H9 (cell line): ENCODE measurements at regions not wholly inside any gene's neighbourhood (a gene's known extent, or its start where the extent isn't known, plus 50 kb on each side); places are given as distances from the start of the nearest gene placed in this dataset.

Experiments used
- DNase-seq: peaks from one replicate; pipeline ENCODE4 v3.0.0-alpha.2; 2017
- H2AFZ ChIP-seq: one replicate; pipeline ENCODE4 v1.6.1; 2013; ENCODE audit warnings: mild to moderate bottlenecking, low read length, control low read depth, moderate library complexity
- H2AK5ac ChIP-seq: 2 replicates; pipeline ENCODE4 v1.6.1; 2013; ENCODE audit warnings: low read length, control low read depth, mixed read lengths; ENCODE audit not compliant: insufficient read length
- H2BK120ac ChIP-seq: one replicate; pipeline ENCODE4 v1.6.1; 2013; ENCODE audit warnings: low read depth, mild to moderate bottlenecking, low read length, control low read depth, inconsistent platforms; ENCODE audit not compliant: poor library complexity, severe bottlenecking
- H2BK12ac ChIP-seq: 2 replicates; pipeline ENCODE4 v1.6.1; 2013; ENCODE audit warnings: low read length, control low read depth, mixed read lengths, low read depth; ENCODE audit not compliant: insufficient read length
- H2BK15ac ChIP-seq: 2 replicates; pipeline ENCODE4 v1.6.1; 2013; ENCODE audit warnings: low read depth, low read length, control low read depth
- H2BK20ac ChIP-seq: one replicate; pipeline ENCODE4 v1.6.1; 2013; ENCODE audit warnings: low read depth, mild to moderate bottlenecking, low read length, control low read depth, inconsistent platforms; ENCODE audit not compliant: poor library complexity, severe bottlenecking
- H2BK5ac ChIP-seq: 2 replicates; pipeline ENCODE4 v1.6.1; 2013; ENCODE audit warnings: low read length, control low read depth, mixed read lengths; ENCODE audit not compliant: insufficient read length
- H3K14ac ChIP-seq: 2 replicates; pipeline ENCODE4 v1.6.1; 2013; ENCODE audit warnings: low read length, control low read depth; ENCODE audit not compliant: insufficient read depth
- H3K18ac ChIP-seq: 2 replicates; pipeline ENCODE4 v1.6.1; 2013; ENCODE audit warnings: low read depth, mild to moderate bottlenecking, mixed read lengths, low read length, control low read depth; ENCODE audit not compliant: insufficient read length
- H3K23ac ChIP-seq: 2 replicates; pipeline ENCODE4 v1.6.1; 2013; ENCODE audit warnings: low read length, control low read depth, mixed read lengths, low read depth; ENCODE audit not compliant: insufficient read length
- H3K23me2 ChIP-seq: 2 replicates; pipeline ENCODE4 v1.6.1; 2013; ENCODE audit warnings: low read depth, mild to moderate bottlenecking, mixed read lengths, low read length, control low read depth; ENCODE audit not compliant: insufficient read length, poor library complexity, severe bottlenecking
- H3K27ac ChIP-seq: 2 replicates; pipeline ENCODE4 v1.5.1; 2013; ENCODE audit warnings: low read length, control low read depth, mixed read lengths, low read depth; ENCODE audit not compliant: insufficient read length
- H3K27me3 ChIP-seq: 2 replicates; pipeline ENCODE4 v1.6.1; 2013; ENCODE audit warnings: low read length, control low read depth, inconsistent platforms; ENCODE audit not compliant: insufficient read depth
- H3K4ac ChIP-seq: 2 replicates; pipeline ENCODE4 v1.6.1; 2013; ENCODE audit warnings: low read depth, mild to moderate bottlenecking, control low read depth, inconsistent platforms, low read length, moderate library complexity
- H3K4me1 ChIP-seq: 2 replicates; pipeline ENCODE4 v1.6.1; 2013; ENCODE audit warnings: low read length, control low read depth, inconsistent platforms; ENCODE audit not compliant: insufficient read depth
- H3K4me2 ChIP-seq: 2 replicates; pipeline ENCODE4 v1.6.1; 2013; ENCODE audit warnings: low read length, control low read depth, mixed read lengths; ENCODE audit not compliant: insufficient read length, insufficient read depth
- H3K56ac ChIP-seq: 2 replicates; pipeline ENCODE4 v1.6.1; 2013; ENCODE audit warnings: low read depth, mild to moderate bottlenecking, mixed read lengths, low read length, control low read depth; ENCODE audit not compliant: insufficient read length
- H3K79me1 ChIP-seq: 2 replicates; pipeline ENCODE4 v1.6.1; 2013; ENCODE audit warnings: low read depth, mild to moderate bottlenecking, moderate library complexity, low read length, control low read depth, inconsistent platforms; ENCODE audit not compliant: insufficient read depth, poor library complexity, severe bottlenecking
- H3K79me2 ChIP-seq: 2 replicates; pipeline ENCODE4 v1.6.1; 2013; ENCODE audit warnings: low read length, control low read depth, inconsistent platforms; ENCODE audit not compliant: insufficient read depth
- H3K9ac ChIP-seq: 2 replicates; pipeline ENCODE4 v1.6.1; 2013; ENCODE audit warnings: low read length, control low read depth, mixed read lengths; ENCODE audit not compliant: insufficient read length; ENCODE audit errors: extremely low read depth
- H3K9me3 ChIP-seq: one replicate; pipeline ENCODE4 v1.6.1; 2013; ENCODE audit warnings: low read depth, low read length, inconsistent platforms; ENCODE audit not compliant: control insufficient read depth
- H3T11ph ChIP-seq: one replicate; pipeline ENCODE4 v1.6.1; 2013; ENCODE audit warnings: mild to moderate bottlenecking, low read length, control low read depth, inconsistent platforms
- H4K20me1 ChIP-seq: one replicate; pipeline ENCODE4 v1.6.1; 2013; ENCODE audit not compliant: control insufficient read depth, insufficient read length, insufficient read depth
- H4K5ac ChIP-seq: 2 replicates; pipeline ENCODE4 v1.6.1; 2013; ENCODE audit warnings: low read depth, mild to moderate bottlenecking, mixed read lengths, low read length, control low read depth; ENCODE audit not compliant: insufficient read length
- H4K8ac ChIP-seq: replicated peaks from 2 replicates; pipeline ENCODE4 v1.6.1; 2013; ENCODE audit warnings: low read length, control low read depth, mixed read lengths, low read depth; ENCODE audit not compliant: insufficient read length
- H4K91ac ChIP-seq: 2 replicates; pipeline ENCODE4 v1.6.1; 2013; ENCODE audit warnings: low read depth, mild to moderate bottlenecking, moderate library complexity, mixed read lengths, low read length, control low read depth; ENCODE audit not compliant: insufficient read length
- H3K27ac Mint-ChIP-seq, 3 experiments: 2 replicates in 2 of 3; 3 replicates in 1 of 3; pipeline ENCODE4 v1.8.0; 2020 to 2021; ENCODE audit warnings: mixed read lengths in 3 of 3, mild to moderate bottlenecking in 1 of 3, moderate library complexity in 1 of 3
- H3K27me3 Mint-ChIP-seq: 2 replicates; pipeline ENCODE4 v1.8.0; 2021; ENCODE audit warnings: low read depth, mild to moderate bottlenecking, moderate library complexity, mixed read lengths
- H3K36me3 Mint-ChIP-seq, 3 experiments: 2 replicates in 2 of 3; 3 replicates in 1 of 3; pipeline ENCODE4 v1.8.0; 2020 to 2021; ENCODE audit warnings: low read depth in 3 of 3, mixed read lengths in 3 of 3; ENCODE audit not compliant: insufficient read depth in 1 of 3
- H3K4me1 Mint-ChIP-seq, 2 experiments: 2 replicates each; pipeline ENCODE4 v1.8.0; 2020; ENCODE audit warnings: mixed read lengths in 2 of 2
- H3K4me3 Mint-ChIP-seq, 2 experiments: 2 replicates in 1 of 2; 3 replicates in 1 of 2; pipeline ENCODE4 v1.8.0; 2020 to 2021; ENCODE audit warnings: mild to moderate bottlenecking in 2 of 2, mixed read lengths in 2 of 2, moderate library complexity in 1 of 2
- H3K9me3 Mint-ChIP-seq, 2 experiments: 2 replicates in 1 of 2; 3 replicates in 1 of 2; pipeline ENCODE4 v1.8.0; 2020; ENCODE audit warnings: mild to moderate bottlenecking in 2 of 2, mixed read lengths in 2 of 2, moderate library complexity in 1 of 2
- CTCF ChIP-seq: fragments of 200-600 bp; sonication (generic); conservative IDR thresholded peaks from 3 replicates; pipeline ENCODE4 v1.8.0; 2021; ENCODE audit warnings: antibody characterized with exemption, mild to moderate bottlenecking
- WGBS: extraction: QIAGEN DNeasy Blood & Tissue Kit; methylation state at CpG from one replicate; pipeline ENCODE4 v1.1.7; 2013; ENCODE audit warnings: missing lambda C conversion rate, low lambda C conversion rate, mixed read lengths; ENCODE audit not compliant: insufficient read length; ENCODE audit errors: extremely low coverage; 5-methylcytosine and 5-hydroxymethylcytosine counted together

DNA sequence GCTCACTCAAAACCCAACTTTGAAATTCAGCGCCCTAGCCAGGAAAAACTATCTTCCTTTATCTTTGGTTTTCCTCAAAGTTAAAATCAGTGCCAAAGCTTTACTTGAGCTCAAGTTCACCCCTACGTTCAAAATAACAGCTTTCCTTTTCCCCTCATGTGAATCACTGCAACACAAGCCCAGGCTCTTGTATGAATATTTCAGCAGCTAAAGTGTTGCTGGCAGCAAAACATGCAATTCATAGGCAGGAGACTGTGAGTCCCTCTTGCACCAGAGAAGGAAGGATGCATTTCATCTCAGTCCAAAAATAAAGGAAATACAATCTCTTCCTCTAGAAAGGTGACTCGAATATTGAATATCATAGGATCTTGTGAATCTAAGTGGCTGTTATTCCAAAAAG, 461.3 kb upstream of the SOX11 start:
- TF ChIP-seq CTCF, result no peak
- Histone ChIP-seq H4K8ac (no peak overlapping the region), H2AK5ac (no peak overlapping the region), H3K23ac (no peak overlapping the region), H4K5ac (no peak overlapping the region), H3K14ac (no peak overlapping the region), H4K91ac (no peak overlapping the region), H3K4me1 (0 out of 2 replicates have a peak, but pooled peaks cover 2% of the 10 kb centered on the region), H2BK12ac (no peak overlapping the region), H2BK15ac (no peak overlapping the region), H2AFZ (no peak overlapping the region), H3K23me2 (no peaks in the 10 kb centered on the region), H3K4me2 (no peak overlapping the region), H3K9ac (no peak overlapping the region), H3K27ac (no peak overlapping the region), H2BK20ac (no peak overlapping the region), H3T11ph (no peak overlapping the region), H2BK5ac (no peak overlapping the region), H3K4ac (no peak overlapping the region), H3K56ac (no peak overlapping the region), H3K27me3 (no peaks in the 10 kb centered on the region), H3K79me1 (no peaks in the 10 kb centered on the region), H3K18ac (no peak overlapping the region), H4K20me1 (no peaks in the 10 kb centered on the region), H3K9me3 (no peaks in the 10 kb centered on the region), H2BK120ac (no peak overlapping the region), H3K79me2 (no peaks in the 10 kb centered on the region)
- no CpG with 5 or more reads among the region's 3 CpGs for WGBS
- no peak for DNase-seq
- Mint-ChIP-seq H3K27ac (no peak overlapping the region), H3K36me3 (no peaks in the 10 kb centered on the region), H3K9me3 (no peaks in the 10 kb centered on the region), H3K27me3 (no peaks in the 10 kb centered on the region), H3K4me1 (peaks cover 3% of the 10 kb centered on the region in 2 experiments; a peak in 3 of 4 replicates), H3K4me3 (no peak overlapping the region)
